ENCODE measurements at regions not wholly inside any gene's neighbourhood (a gene's known extent, or its start where the extent isn't known, plus 50 kb on each side); places are given as distances from the start of the nearest gene placed in this dataset.

DNA sequence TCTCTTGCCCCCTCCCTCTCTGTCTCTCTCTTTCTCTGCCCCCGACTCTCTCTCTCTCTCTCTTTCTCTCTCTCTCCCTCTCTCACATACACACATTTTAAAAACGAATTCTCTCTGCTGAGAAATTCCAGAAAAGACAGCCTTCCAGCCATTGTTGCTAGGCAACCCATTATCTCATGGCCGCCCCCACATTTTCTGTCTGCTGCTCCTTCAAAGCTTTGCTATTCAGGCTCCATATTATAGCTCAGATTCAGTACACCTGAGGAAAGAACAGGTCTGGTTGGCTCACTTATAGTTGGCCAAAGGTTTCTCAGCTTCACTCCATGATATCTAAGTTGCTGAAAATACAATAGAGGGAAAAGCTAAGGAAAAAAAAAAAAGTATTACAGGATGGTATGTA is 174.4 kb upstream of the RADX start (continued):
- TF ChIP-seq MAZ (IDR thresholded peaks at IDR 0.05; ENCODE audit: borderline replicate concordance, low read depth, low read length) (no peak), MAZ (CRISPR knock-in tag; IDR thresholded peaks at IDR 0.05; ENCODE audit: low read depth) (no peak), PPARG (CRISPR knock-in tag; conservative IDR thresholded peaks at IDR 0.05) (no peak), ZNF12 (CRISPR knock-in tag; IDR thresholded peaks at IDR 0.05) (no peak), MATR3 (CRISPR knock-in tag; IDR thresholded peaks at IDR 0.05) (no peak), SRY (CRISPR knock-in tag; IDR thresholded peaks at IDR 0.05) (no peak), ZFP62 (CRISPR knock-in tag; IDR thresholded peaks at IDR 0.05) (no peak)

DNA sequence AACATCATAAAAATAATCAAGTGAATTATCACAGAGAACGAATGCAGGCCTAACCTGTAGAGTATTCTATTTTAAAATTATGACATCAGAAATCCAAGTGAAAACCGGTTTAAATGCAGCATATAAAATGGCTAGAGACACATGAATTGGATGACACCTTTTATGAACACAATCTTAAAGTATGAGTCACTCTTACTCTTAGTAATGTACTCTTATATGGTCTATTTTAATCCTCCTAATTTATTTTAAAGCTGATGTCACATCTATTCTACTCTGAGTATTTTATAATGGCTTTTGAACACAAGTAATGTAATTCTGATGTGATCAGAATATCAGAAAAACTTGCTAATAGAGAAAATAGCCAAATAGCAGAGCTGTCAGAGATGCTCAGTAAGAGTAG is 161.4 kb upstream of the RADX start:
- ATAC-seq: no peak
- POLR2A ChIA-PET: no interaction called here
- no peaks in the 10 kb centered on the region for H3K36me3 ChIP-seq (replicated peaks in 1 of 2; ENCODE audit: control insufficient read depth in 1 of 2, insufficient read depth in 2 of 2, low read length in 2 of 2)
- in situ Hi-C loops (cut with HindIII; ENCODE audit: extremely low pct_ligation_motif_present, low pct_unique_long_range_greater_than_20kb) (no loop called here), intact Hi-C loops (cut with micrococcal nuclease; ENCODE audit: unreplicated experiment) (no loop called here)
- no peak for DNase-seq (ENCODE audit: low spot score)
- H3K79me2 ChIP-seq (ENCODE audit: insufficient read depth, low read length): no peaks in the 10 kb centered on the region
- no peak overlapping the region for H3K9ac ChIP-seq (ENCODE audit: insufficient read depth, low read depth, low read length)
- CTCF ChIA-PET (ENCODE audit: low intra/inter-chr PET ratio, low total read pairs): no interaction called here
- no peaks in the 10 kb centered on the region for H3K4me1 ChIP-seq (ENCODE audit: insufficient read depth, low read length)
- TF ChIP-seq, protein P1, sequence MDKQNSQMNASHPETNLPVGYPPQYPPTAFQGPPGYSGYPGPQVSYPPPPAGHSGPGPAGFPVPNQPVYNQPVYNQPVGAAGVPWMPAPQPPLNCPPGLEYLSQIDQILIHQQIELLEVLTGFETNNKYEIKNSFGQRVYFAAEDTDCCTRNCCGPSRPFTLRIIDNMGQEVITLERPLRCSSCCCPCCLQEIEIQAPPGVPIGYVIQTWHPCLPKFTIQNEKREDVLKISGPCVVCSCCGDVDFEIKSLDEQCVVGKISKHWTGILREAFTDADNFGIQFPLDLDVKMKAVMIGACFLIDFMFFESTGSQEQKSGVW (CRISPR knock-in tag; IDR thresholded peaks at IDR 0.05; ENCODE audit: borderline replicate concordance): no peak
- TF ChIP-seq, protein P2, sequence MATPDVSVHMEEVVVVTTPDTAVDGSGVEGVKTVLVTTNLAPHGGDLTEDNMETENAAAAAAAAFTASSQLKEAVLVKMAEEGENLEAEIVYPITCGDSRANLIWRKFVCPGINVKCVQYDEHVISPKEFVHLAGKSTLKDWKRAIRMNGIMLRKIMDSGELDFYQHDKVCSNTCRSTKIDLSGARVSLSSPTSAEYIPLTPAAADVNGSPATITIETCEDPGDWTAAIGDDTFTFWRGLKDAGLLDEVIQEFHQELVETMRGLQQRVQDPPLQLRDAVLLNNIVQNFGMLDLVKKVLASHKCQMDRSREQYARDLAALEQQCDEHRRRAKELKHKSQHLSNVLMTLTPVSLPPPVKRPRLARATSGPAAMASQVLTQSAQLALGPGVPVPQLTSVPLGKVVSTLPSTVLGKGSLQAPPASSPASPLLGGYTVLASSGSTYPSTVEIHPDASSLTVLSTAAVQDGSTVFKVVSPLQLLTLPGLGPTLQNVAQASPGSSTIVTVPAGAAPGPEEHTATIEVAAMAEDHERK (CRISPR knock-in tag; IDR thresholded peaks at IDR 0.05; ENCODE audit: low read depth): no peak
- no peak for TF ChIP-seq ZNF101 (CRISPR knock-in tag; IDR thresholded peaks at IDR 0.05; ENCODE audit: borderline replicate concordance, low read depth)
- TF ChIP-seq IRF2 (CRISPR knock-in tag; IDR thresholded peaks at IDR 0.05): no peak
- no peak for TF ChIP-seq KDM5A (IDR thresholded peaks at IDR 0.05; ENCODE audit: borderline replicate concordance, low read length)
- no peak for TF ChIP-seq NFE2 (CRISPR knock-in tag; IDR thresholded peaks at IDR 0.05)
- TF ChIP-seq ZNF230 (CRISPR knock-in tag; IDR thresholded peaks at IDR 0.05): no peak
- no peak for TF ChIP-seq ZNF83 (CRISPR knock-in tag; IDR thresholded peaks at IDR 0.05; ENCODE audit: borderline replicate concordance)
- TF ChIP-seq ZNF282 (IDR thresholded peaks at IDR 0.05; ENCODE audit: partially characterized antibody): no peak
- H4K20me1 ChIP-seq (ENCODE audit: insufficient read depth, low read length): no peaks in the 10 kb centered on the region
- no peaks in the 10 kb centered on the region for H3K9me3 ChIP-seq (ENCODE audit: low read length)
- no peak for FAIRE-seq
- H2AFZ ChIP-seq (ENCODE audit: low read length): no peak overlapping the region
- H3K4me2 ChIP-seq (ENCODE audit: low read depth, low read length): no peak overlapping the region
- H3K27ac ChIP-seq (ENCODE audit: extremely low read length, insufficient read depth, low read length): no peak overlapping the region
- no peaks in the 10 kb centered on the region for H3K27me3 ChIP-seq (ENCODE audit: control insufficient read depth in 1 of 2, insufficient read depth in 2 of 2, low read length in 2 of 2)
- no TSS peak for BruUV-seq (replicated peaks)
- WGBS (ENCODE audit: low lambda C conversion rate): 0% methylated on average over 2 of the region's 2 CpGs
- H3K4me3 ChIP-seq (replicated peaks in 1 of 3; ENCODE audit: insufficient read depth in 1 of 3, low read depth in 2 of 3, low read length in 3 of 3): no peak overlapping the region

All from HepG2 (cell line).